C4-2B (cell line): ENCODE measurements at regions not wholly inside any gene's neighbourhood (a gene's known extent, or its start where the extent isn't known, plus 50 kb on each side); places are given as distances from the start of the nearest gene placed in this dataset.

Experiments
- H3K27ac ChIP-seq: fragments of 450-650 bp; 2 replicates; pipeline ENCODE4 v1.5.1; 2017
- CTCF ChIP-seq: fragments of 450-650 bp; conservative IDR thresholded peaks from 2 replicates; pipeline ENCODE4 v1.5.1; 2017; ENCODE audit warnings: mild to moderate bottlenecking
- ZFX ChIP-seq: fragments of 450-650 bp; IDR thresholded peaks from 2 replicates; pipeline ENCODE4 v1.6.1; 2017

GRCh38 chr16:11471548-11471947 lies 115.2 kb downstream of the LITAF start:
- no peak overlapping the region for H3K27ac ChIP-seq
- no peak for TF ChIP-seq ZFX
- TF ChIP-seq CTCF = no peak

- TF ChIP-seq CTCF = no peak
- TF ChIP-seq ZFX = no peak
- H3K27ac ChIP-seq = no peak overlapping the region
These were observed 114.3 kb downstream of the LITAF start for GRCh38 chr16:11472410-11472809.

GRCh38 chr16:11472851-11473250 lies 113.9 kb downstream of the LITAF start:
- H3K27ac ChIP-seq = no peak overlapping the region
- TF ChIP-seq CTCF (no peak), ZFX (no peak)

GRCh38 chr16:11473728-11474127 lies 113.0 kb downstream of the LITAF start:
- no peak for TF ChIP-seq CTCF
- no peak for TF ChIP-seq ZFX
- H3K27ac ChIP-seq = no peak overlapping the region

- TF ChIP-seq ZFX = no peak
- no peak for TF ChIP-seq CTCF
- no peak overlapping the region for H3K27ac ChIP-seq
These were observed 112.0 kb downstream of the LITAF start for GRCh38 chr16:11474617-11475291.

- H3K27ac ChIP-seq = no peak overlapping the region
- TF ChIP-seq CTCF (no peak), ZFX (no peak)
These were observed 110.7 kb downstream of the LITAF start for GRCh38 chr16:11475896-11476630.

GRCh38 chr16:11476676-11477075 lies 110.0 kb downstream of the LITAF start:
- no peak overlapping the region for H3K27ac ChIP-seq
- no peak for TF ChIP-seq ZFX
- TF ChIP-seq CTCF = no peak
